GM23338 (cell line): ENCODE measurements at regions not wholly inside any gene's neighbourhood (a gene's known extent, or its start where the extent isn't known, plus 50 kb on each side); places are given as distances from the start of the nearest gene placed in this dataset.

Experiments used
- ATAC-seq: fragments of 200-7000 bp; cut with Tn5 transposase; 3 replicates; pipeline ENCODE4 v1.9.1; 2020
- DNase-seq: peaks from one replicate; pipeline ENCODE4 v3.0.0-alpha.2; 2015; ENCODE audit warnings: low spot score
- H2AFZ ChIP-seq: fragments of 200-600 bp; sonication (generic); 2 replicates; pipeline ENCODE4 v1.8.0; 2016; ENCODE audit warnings: antibody characterized with exemption, mild to moderate bottlenecking, moderate library complexity
- H3F3A ChIP-seq: fragments of 200-600 bp; sonication (generic); replicated peaks from 2 replicates; pipeline ENCODE4 v1.8.0; 2017; ENCODE audit warnings: antibody characterized with exemption, mixed run types, low read depth
- H3K27ac ChIP-seq: fragments of 200-600 bp; sonication (generic); 2 replicates; pipeline ENCODE4 v1.6.1; 2016; ENCODE audit warnings: low read depth
- H3K27me3 ChIP-seq: fragments of 200-600 bp; sonication (generic); 2 replicates; pipeline ENCODE4 v1.8.0; 2016; ENCODE audit warnings: mild to moderate bottlenecking, mixed run types, moderate library complexity; ENCODE audit not compliant: insufficient read depth
- H3K36me3 ChIP-seq: fragments of 200-600 bp; sonication (generic); 2 replicates; pipeline ENCODE4 v1.8.0; 2016; ENCODE audit warnings: mild to moderate bottlenecking; ENCODE audit not compliant: insufficient read depth
- H3K4me1 ChIP-seq: fragments of 200-600 bp; sonication (generic); 2 replicates; pipeline ENCODE4 v1.8.0; 2016; ENCODE audit warnings: mild to moderate bottlenecking, moderate library complexity; ENCODE audit not compliant: insufficient read depth
- H3K4me2 ChIP-seq: fragments of 200-600 bp; sonication (generic); 2 replicates; pipeline ENCODE4 v1.7.1; 2017; ENCODE audit warnings: mixed run types
- H3K4me3 ChIP-seq: fragments of 200-600 bp; sonication (generic); 2 replicates; pipeline ENCODE4 v1.6.1; 2016; ENCODE audit warnings: mixed run types
- H3K79me2 ChIP-seq: fragments of 200-600 bp; sonication (generic); replicated peaks from 2 replicates; pipeline ENCODE4 v1.8.0; 2017; ENCODE audit warnings: mild to moderate bottlenecking; ENCODE audit not compliant: insufficient read depth
- H3K9me2 ChIP-seq: fragments of 200-600 bp; sonication (generic); 2 replicates; pipeline ENCODE4 v1.8.0; 2017; ENCODE audit not compliant: insufficient read depth
- H4K20me1 ChIP-seq: fragments of 200-600 bp; sonication (generic); replicated peaks from 2 replicates; pipeline ENCODE4 v1.8.0; 2017; ENCODE audit warnings: mild to moderate bottlenecking; ENCODE audit not compliant: insufficient read depth
- H3K27ac Mint-ChIP-seq: 2 replicates; pipeline ENCODE4 v1.8.0; 2020; ENCODE audit warnings: inconsistent platforms, mild to moderate bottlenecking, moderate library complexity, mixed read lengths
- H3K27me3 Mint-ChIP-seq: 3 replicates; pipeline ENCODE4 v1.8.0; 2022; ENCODE audit warnings: low read depth, mild to moderate bottlenecking, moderate library complexity, mixed read lengths, inconsistent platforms; ENCODE audit not compliant: insufficient read depth, poor library complexity
- H3K36me3 Mint-ChIP-seq: 3 replicates; pipeline ENCODE4 v1.8.0; 2021; ENCODE audit warnings: low read depth, mild to moderate bottlenecking, inconsistent platforms, moderate library complexity, mixed read lengths
- H3K4me1 Mint-ChIP-seq: 3 replicates; pipeline ENCODE4 v1.8.0; 2020; ENCODE audit warnings: mild to moderate bottlenecking, inconsistent platforms, mixed read lengths
- H3K4me3 Mint-ChIP-seq: 3 replicates; pipeline ENCODE4 v1.8.0; 2021; ENCODE audit warnings: moderate library complexity, mild to moderate bottlenecking, inconsistent platforms, mixed read lengths
- H3K9me3 Mint-ChIP-seq: 3 replicates; pipeline ENCODE4 v1.8.0; 2020; ENCODE audit warnings: moderate library complexity, mild to moderate bottlenecking, inconsistent platforms, mixed read lengths
- CREB1 ChIP-seq: fragments of 250-450 bp; sonication (Bioruptor Pico); IDR thresholded peaks from 2 replicates; pipeline ENCODE4 v1.5.0; 2020; ENCODE audit warnings: low read depth, mild to moderate bottlenecking, moderate library complexity
- CTCF ChIP-seq, 2 experiments: fragments of 200-600 bp in 1 of 2; sonication (generic) in 1 of 2; conservative IDR thresholded peaks; 2 replicates each; pipeline versions ENCODE4 v1.5.1 to v1.6.1; 2016 to 2017; ENCODE audit warnings: antibody characterized with exemption in 2 of 2, low read depth in 2 of 2, mild to moderate bottlenecking in 2 of 2, moderate library complexity in 1 of 2
- ETS1 ChIP-seq: IDR thresholded peaks from 2 replicates; pipeline ENCODE4 v1.6.1; 2016; ENCODE audit warnings: antibody characterized with exemption
- EZH2 ChIP-seq: fragments of 200-600 bp; sonication (generic); IDR thresholded peaks from one replicate; pipeline ENCODE4 v1.8.0; 2017; ENCODE audit warnings: antibody characterized with exemption, mild to moderate bottlenecking, low read depth; ENCODE audit not compliant: unreplicated experiment
- EZH2phosphoT487 ChIP-seq: fragments of 200-600 bp; sonication (generic); IDR thresholded peaks from one replicate; pipeline ENCODE4 v1.8.1; 2018; ENCODE audit warnings: antibody characterized with exemption; ENCODE audit not compliant: unreplicated experiment
- JUNB ChIP-seq: IDR thresholded peaks from one replicate; pipeline ENCODE4 v1.6.1; 2016; ENCODE audit warnings: antibody characterized with exemption; ENCODE audit not compliant: unreplicated experiment
- NANOG ChIP-seq: IDR thresholded peaks from 2 replicates; pipeline ENCODE4 v1.6.1; 2016; ENCODE audit warnings: antibody characterized with exemption, borderline replicate concordance
- POLR2AphosphoS5 ChIP-seq: IDR thresholded peaks from 2 replicates; pipeline ENCODE4 v1.6.1; 2016; ENCODE audit warnings: antibody characterized with exemption, low read depth
- STAT1 ChIP-seq: IDR thresholded peaks from one replicate; pipeline ENCODE4 v1.6.1; 2016; ENCODE audit warnings: antibody characterized with exemption; ENCODE audit not compliant: unreplicated experiment
- ZNF114 ChIP-seq: fragments of 250-450 bp; sonication (Bioruptor Pico); IDR thresholded peaks from 2 replicates; pipeline ENCODE4 v1.5.0; 2020; ENCODE audit warnings: mild to moderate bottlenecking, moderate library complexity
- ZNF331 ChIP-seq: fragments of 250-450 bp; sonication (Bioruptor Pico); IDR thresholded peaks from 2 replicates; pipeline ENCODE4 v1.5.0; 2020; ENCODE audit warnings: low read depth, mild to moderate bottlenecking, moderate library complexity
- ZNF462 ChIP-seq: fragments of 250-450 bp; sonication (Bioruptor Pico); IDR thresholded peaks from 2 replicates; pipeline ENCODE4 v1.5.0; 2020; ENCODE audit warnings: mild to moderate bottlenecking, moderate library complexity

- no peaks in the 10 kb centered on the region for H3K9me3 Mint-ChIP-seq
These were observed 187.3 kb upstream of the FAM241A start for GRCh38 chr4:111957997-111958396.

GRCh38 chr4:111959222-111959621, 186.0 kb upstream of the FAM241A start:
- H3K9me2 ChIP-seq: no peaks in the 10 kb centered on the region; the same call in 1 of the 2 replicates
- no peaks in the 10 kb centered on the region for H4K20me1 ChIP-seq
- no peak overlapping the region for H3K4me2 ChIP-seq
- H3K4me3 ChIP-seq: no peak overlapping the region
- DNase-seq: no peak
- no peak overlapping the region for H3K4me3 Mint-ChIP-seq
- no peak overlapping the region for H3K27ac ChIP-seq
- H3K9me3 Mint-ChIP-seq: no peaks in the 10 kb centered on the region
- no peaks in the 10 kb centered on the region for H3K4me1 Mint-ChIP-seq
- H3K27ac Mint-ChIP-seq: no peak overlapping the region
- no peak for ATAC-seq
- no peaks in the 10 kb centered on the region for H3K4me1 ChIP-seq
- H3K79me2 ChIP-seq: no peaks in the 10 kb centered on the region
- no peak overlapping the region for H2AFZ ChIP-seq
- no peaks in the 10 kb centered on the region for H3K27me3 Mint-ChIP-seq
- H3F3A ChIP-seq: no peaks in the 10 kb centered on the region
- no peaks in the 10 kb centered on the region for H3K36me3 Mint-ChIP-seq
- H3K36me3 ChIP-seq: no peaks in the 10 kb centered on the region
- no peaks in the 10 kb centered on the region for H3K27me3 ChIP-seq
- TF ChIP-seq ZNF462 (CRISPR knock-in tag) (no peak), EZH2phosphoT487 (no peak), JUNB (no peak), EZH2 (no peak), ZNF331 (CRISPR knock-in tag) (no peak), NANOG (no peak), STAT1 (no peak), CREB1 (CRISPR knock-in tag) (no peak), POLR2AphosphoS5 (no peak), CTCF (conservative IDR thresholded peaks at IDR 0.05; ENCODE audit: low read depth in 2 of 2) (no peak), ETS1 (no peak), ZNF114 (CRISPR knock-in tag) (no peak)

More at GRCh38 chr4:111957997-111958396, 187.3 kb upstream of the FAM241A start:
- Histone ChIP-seq H3F3A (no peaks in the 10 kb centered on the region), H3K36me3 (no peaks in the 10 kb centered on the region), H3K27ac (no peak overlapping the region), H3K4me1 (no peaks in the 10 kb centered on the region), H3K27me3 (no peaks in the 10 kb centered on the region), H3K4me3 (no peak overlapping the region), H2AFZ (no peak overlapping the region), H3K79me2 (no peaks in the 10 kb centered on the region), H3K9me2 (peaks cover 4% of the 10 kb centered on the region; the same call in 1 of the 2 replicates), H3K4me2 (no peak overlapping the region), H4K20me1 (no peaks in the 10 kb centered on the region)
- TF ChIP-seq ZNF114 (CRISPR knock-in tag) (no peak), JUNB (no peak), ZNF331 (CRISPR knock-in tag) (no peak)
- H3K36me3 Mint-ChIP-seq: no peaks in the 10 kb centered on the region
- H3K27ac Mint-ChIP-seq: no peak overlapping the region
- ATAC-seq (no peak), DNase-seq (no peak)
- no peak overlapping the region for H3K4me3 Mint-ChIP-seq
- H3K27me3 Mint-ChIP-seq: no peaks in the 10 kb centered on the region
- H3K4me1 Mint-ChIP-seq: no peaks in the 10 kb centered on the region
